ENCODE measurements at regions not wholly inside any gene's neighbourhood (a gene's known extent, or its start where the extent isn't known, plus 50 kb on each side); places are given as distances from the start of the nearest gene placed in this dataset.

GRCh38 chr14:52150162-52150561, 81.3 kb upstream of the NID2 start:
- TF ChIP-seq CTCF (IDR thresholded peaks at IDR 0.05) (no peak), POLR2A (IDR thresholded peaks at IDR 0.05) (no peak)

Data from adrenal gland (tissue), 5 donors.